ENCODE measurements at regions not wholly inside any gene's neighbourhood (a gene's known extent, or its start where the extent isn't known, plus 50 kb on each side); places are given as distances from the start of the nearest gene placed in this dataset.

GRCh38 chr4:32189130-32189529 is 1469.0 kb downstream of the PCDH7 start:
- intact Hi-C loops (cut with micrococcal nuclease): no loop called here
- Histone ChIP-seq H3K27ac (ENCODE audit: low read depth, low read length) (no peak overlapping the region), H2AFZ (ENCODE audit: low read depth, low read length, poor library complexity, severe bottlenecking) (no peak overlapping the region), H3K9ac (ENCODE audit: low read length) (no peak overlapping the region), H3K4me2 (ENCODE audit: low read length) (no peak overlapping the region), H3K36me3 (ENCODE audit: control insufficient read depth in 1 of 2, insufficient read depth in 2 of 2, low read length in 2 of 2) (no peaks in the 10 kb centered on the region), H4K20me1 (ENCODE audit: insufficient read depth) (no peaks in the 10 kb centered on the region), H3K4me3 (replicated peaks in 1 of 2; ENCODE audit: low read depth in 1 of 2, low read length in 2 of 2) (no peak overlapping the region), H3K4me1 (ENCODE audit: control insufficient read depth in 1 of 2, insufficient read depth in 2 of 2, low read length in 2 of 2) (no peaks in the 10 kb centered on the region), H3K79me2 (ENCODE audit: insufficient read depth, low read length) (no peaks in the 10 kb centered on the region), H3K9me2 (ENCODE audit: insufficient read depth) (no peaks in the 10 kb centered on the region), H3K27me3 (ENCODE audit: insufficient read depth, low read length) (no peaks in the 10 kb centered on the region), H3K9me3 (ENCODE audit: control insufficient read depth in 1 of 2, insufficient read depth in 1 of 2, low read depth in 1 of 2, low read length in 2 of 2) (no peaks in the 10 kb centered on the region)
- ATAC-seq (no peak), DNase-seq (ENCODE audit: low read depth, low spot score) (no peak)
- POLR2A ChIA-PET: no interaction called here
- no peak for TF ChIP-seq POLR2AphosphoS5 (IDR thresholded peaks at IDR 0.05; ENCODE audit: low read depth, low read length)
- TF ChIP-seq EGR1 (IDR thresholded peaks at IDR 0.05; ENCODE audit: low read depth): no peak
- no peak for TF ChIP-seq ZBTB33 (IDR thresholded peaks at IDR 0.05; ENCODE audit: extremely low read depth, insufficient replicate concordance, low read length)
- no peak for TF ChIP-seq REST (IDR thresholded peaks at IDR 0.05; ENCODE audit: low read depth)
- TF ChIP-seq SRF (IDR thresholded peaks at IDR 0.05; ENCODE audit: low read depth): no peak
- TF ChIP-seq TCF7L2 (IDR thresholded peaks at IDR 0.05; ENCODE audit: borderline replicate concordance, extremely low read depth, insufficient read depth, insufficient read length): no peak
- TF ChIP-seq POLR2A (IDR thresholded peaks at IDR 0.05; ENCODE audit: borderline replicate concordance, extremely low read depth, insufficient read depth, insufficient read length): no peak
- no peak for TF ChIP-seq ATF3 (IDR thresholded peaks at IDR 0.05)
- TF ChIP-seq EZH2 (IDR thresholded peaks at IDR 0.05): no peak
- no peak for TF ChIP-seq CBX3 (IDR thresholded peaks at IDR 0.05; ENCODE audit: low read depth)
- no peak for TF ChIP-seq MAX (IDR thresholded peaks at IDR 0.05)
- no peak for TF ChIP-seq ELF1 (IDR thresholded peaks at IDR 0.05; ENCODE audit: borderline replicate concordance, low read depth)
- BruUV-seq (replicated peaks): no TSS peak
- CTCF ChIA-PET: no interaction called here
- RAD21 ChIA-PET (ENCODE audit: low non-redundant PET in 1 of 2, low total read pairs in 2 of 2, uncharacterized antibody in 2 of 2, unreplicated experiment in 2 of 2): no interaction called here

Measured in HCT116 (cell line).